IMR-90 (cell line): ENCODE measurements at regions not wholly inside any gene's neighbourhood (a gene's known extent, or its start where the extent isn't known, plus 50 kb on each side); places are given as distances from the start of the nearest gene placed in this dataset.

Experiments used
- ATAC-seq: fragments of 200-7000 bp; cut with Tn5 transposase; 2 replicates; pipeline ENCODE4 v1.9.1; 2020; ENCODE audit warnings: low read depth, mild to moderate bottlenecking, moderate library complexity
- BruUV-seq: library from RNA; stranded (reverse); fragments of 400-500 nt; replicated peaks from 2 replicates; lab custom pipeline; 2021; lab: Mats Ljungman, UMichigan
- CTCF ChIA-PET: fragments of 300-600 bp; formaldehyde crosslinking; extraction: SDS; loops from one replicate; lab custom pipeline; 2021; ENCODE audit warnings: antibody characterized with exemption; lab: Yijun Ruan, JAX
- POLR2A ChIA-PET: fragments of 300-600 bp; sonication (Branson Sonifier 250); formaldehyde crosslinking; loops from one replicate; lab custom pipeline; 2022; ENCODE audit warnings: antibody characterized with exemption; ENCODE audit not compliant: unreplicated experiment; lab: Charles Lee
- DNase-seq: peaks from one replicate; pipeline ENCODE4 v3.0.0; 2013
- H2AFZ ChIP-seq: replicated peaks from 2 replicates; pipeline ENCODE3; 2013; ENCODE audit warnings: low read length, mild to moderate bottlenecking; ENCODE audit not compliant: poor library complexity
- H2AK5ac ChIP-seq: 2 replicates; pipeline ENCODE4 v1.6.1; 2013; ENCODE audit warnings: low read depth, low read length, inconsistent platforms
- H2AK9ac ChIP-seq: replicated peaks from 2 replicates; pipeline ENCODE3; 2013; ENCODE audit warnings: mild to moderate bottlenecking, low read depth, low read length, moderate library complexity; ENCODE audit not compliant: poor library complexity
- H2BK120ac ChIP-seq: 2 replicates; pipeline ENCODE4 v1.6.1; 2013; ENCODE audit warnings: low read depth, low read length, inconsistent platforms
- H2BK15ac ChIP-seq: 3 replicates; pipeline ENCODE4 v1.6.1; 2013; ENCODE audit warnings: low read depth, low read length, inconsistent platforms
- H2BK20ac ChIP-seq: 2 replicates; pipeline ENCODE4 v1.6.1; 2013; ENCODE audit warnings: low read depth, mild to moderate bottlenecking, inconsistent platforms, low read length, moderate library complexity
- H2BK5ac ChIP-seq: 2 replicates; pipeline ENCODE4 v1.6.1; 2013; ENCODE audit warnings: mild to moderate bottlenecking, low read depth, low read length, inconsistent platforms; ENCODE audit not compliant: poor library complexity, severe bottlenecking
- H3K14ac ChIP-seq: replicated peaks from 2 replicates; pipeline ENCODE4 v1.6.1; 2013; ENCODE audit warnings: low read depth, low read length, inconsistent platforms
- H3K18ac ChIP-seq: 2 replicates; pipeline ENCODE4 v1.6.1; 2013; ENCODE audit warnings: low read depth, low read length, control low read depth
- H3K23ac ChIP-seq: 2 replicates; pipeline ENCODE4 v1.6.1; 2013; ENCODE audit warnings: low read depth, low read length, inconsistent platforms
- H3K27ac ChIP-seq: 2 replicates; pipeline ENCODE4 v1.5.1; 2013; ENCODE audit warnings: mild to moderate bottlenecking, control low read depth, low read length; ENCODE audit not compliant: insufficient read depth
- H3K27me3 ChIP-seq: 2 replicates; pipeline ENCODE4 v1.6.1; 2013; ENCODE audit warnings: low read length; ENCODE audit not compliant: control insufficient read depth, insufficient read depth
- H3K36me3 ChIP-seq: 2 replicates; pipeline ENCODE4 v1.6.1; 2013; ENCODE audit warnings: low read length, mixed read lengths; ENCODE audit not compliant: control insufficient read depth, insufficient read depth
- H3K4ac ChIP-seq: 2 replicates; pipeline ENCODE4 v1.6.1; 2013; ENCODE audit warnings: low read depth, low read length, inconsistent platforms
- H3K4me1 ChIP-seq: 2 replicates; pipeline ENCODE4 v1.6.1; 2013; ENCODE audit warnings: low read length, mixed read lengths; ENCODE audit not compliant: control insufficient read depth, insufficient read depth
- H3K4me2 ChIP-seq: 2 replicates; pipeline ENCODE4 v1.6.1; 2013; ENCODE audit warnings: low read depth, mild to moderate bottlenecking, control low read depth, low read length, moderate library complexity
- H3K4me3 ChIP-seq: 2 replicates; pipeline ENCODE4 v1.5.1; 2013; ENCODE audit warnings: low read depth, mild to moderate bottlenecking, control low read depth, low read length, moderate library complexity; ENCODE audit not compliant: insufficient read depth
- H3K56ac ChIP-seq: 2 replicates; pipeline ENCODE4 v1.6.1; 2013; ENCODE audit warnings: low read length, inconsistent platforms; ENCODE audit not compliant: insufficient read depth; ENCODE audit errors: extremely low read depth
- H3K79me1 ChIP-seq, 2 experiments: 2 replicates each; pipeline ENCODE4 v1.6.1; 2013; ENCODE audit warnings: low read length in 2 of 2, inconsistent platforms in 1 of 2, low read depth in 1 of 2
- H3K9ac ChIP-seq: 2 replicates; pipeline ENCODE4 v1.6.1; 2013; ENCODE audit warnings: low read depth, low read length, control low read depth
- H3K9me1 ChIP-seq: 2 replicates; pipeline ENCODE4 v1.6.1; 2013; ENCODE audit warnings: low read length, inconsistent platforms; ENCODE audit not compliant: insufficient read depth
- H3K9me3 ChIP-seq: 2 replicates; pipeline ENCODE4 v1.6.1; 2013; ENCODE audit warnings: low read length; ENCODE audit not compliant: control insufficient read depth, insufficient read depth
- H4K20me1 ChIP-seq: 2 replicates; pipeline ENCODE4 v1.6.1; 2013; ENCODE audit warnings: low read length, inconsistent platforms; ENCODE audit not compliant: insufficient read depth
- H4K5ac ChIP-seq: 2 replicates; pipeline ENCODE4 v1.6.1; 2013; ENCODE audit warnings: mild to moderate bottlenecking, low read depth, low read length, control low read depth
- H4K8ac ChIP-seq, 2 experiments: 2 replicates each; pipeline ENCODE4 v1.6.1; 2013; ENCODE audit warnings: low read depth in 2 of 2, low read length in 2 of 2, control low read depth in 1 of 2, inconsistent platforms in 1 of 2
- H4K91ac ChIP-seq: 2 replicates; pipeline ENCODE4 v1.6.1; 2013; ENCODE audit warnings: low read depth, low read length, inconsistent platforms; ENCODE audit not compliant: insufficient read depth
- MAFK ChIP-seq: IDR thresholded peaks from 2 replicates; pipeline ENCODE4 v1.6.1; 2012; ENCODE audit warnings: low read depth, low read length, improper control_type of control experiment
- POLR2A ChIP-seq: IDR thresholded peaks from 2 replicates; pipeline ENCODE4 v1.6.1; 2012; ENCODE audit warnings: mild to moderate bottlenecking, low read depth, low read length
- RCOR1 ChIP-seq: IDR thresholded peaks from 2 replicates; pipeline ENCODE4 v1.6.1; 2012; ENCODE audit warnings: mild to moderate bottlenecking, low read length, improper control_type of control experiment; ENCODE audit not compliant: insufficient replicate concordance
- WGBS, 2 experiments: methylation state at CpG; one replicate each; pipeline versions ENCODE4 v1.1.5 to v1.1.7; 2013; ENCODE audit warnings: missing lambda C conversion rate in 2 of 2; ENCODE audit not compliant: insufficient read length in 1 of 2; ENCODE audit errors: extremely low coverage in 2 of 2; 5-methylcytosine and 5-hydroxymethylcytosine counted together
- dilution Hi-C: fragments of 300-500 bp; cut with HindIII; formaldehyde crosslinking; loops from one replicate; pipeline ENCODE4 v1.14.3; 2018; ENCODE audit warnings: low sequenced_read_pairs; ENCODE audit not compliant: unreplicated experiment
- in situ Hi-C: fragments of 300-500 bp; cut with MboI; formaldehyde crosslinking; loops from 3 replicates; pipeline ENCODE4 v1.14.3; 2019; ENCODE audit warnings: low sequenced_read_pairs, inconsistent platforms, mixed read lengths
- intact Hi-C: fragments of 100-400 bp; cut with micrococcal nuclease; formaldehyde crosslinking; loops from 2 replicates; pipeline ENCODE4 v1.10.0; 2022

GRCh38 chr18:51382081-51382480, 184.6 kb upstream of the MEX3C start:
- H2AFZ ChIP-seq: no peak overlapping the region
- no peak for ATAC-seq
- in situ Hi-C loops (no loop called here), intact Hi-C loops (no loop called here), dilution Hi-C loops (no loop called here)
- H2AK5ac ChIP-seq: no peak overlapping the region
- H3K4me3 ChIP-seq: no peak overlapping the region
- DNase-seq: no peak
- no peaks in the 10 kb centered on the region for H3K9me1 ChIP-seq
- TF ChIP-seq MAFK: no peak
- no peak for TF ChIP-seq POLR2A
- TF ChIP-seq RCOR1: no peak
- no TSS peak for BruUV-seq
- no peak overlapping the region for H4K8ac ChIP-seq
- POLR2A ChIA-PET: no interaction called here
- H3K4ac ChIP-seq: no peak overlapping the region
- no peaks in the 10 kb centered on the region for H3K36me3 ChIP-seq
- H3K56ac ChIP-seq: no peak overlapping the region
- H2BK120ac ChIP-seq: no peak overlapping the region
- H3K79me1 ChIP-seq: no peaks in the 10 kb centered on the region
- WGBS, 2 experiments: no CpG with 5 or more reads among the region's 4 CpGs
- H3K4me1 ChIP-seq: no peaks in the 10 kb centered on the region
- H3K23ac ChIP-seq: no peak overlapping the region
- no peak overlapping the region for H4K91ac ChIP-seq
- H3K14ac ChIP-seq: no peak overlapping the region
- H3K4me2 ChIP-seq: no peak overlapping the region
- no peak overlapping the region for H2BK5ac ChIP-seq
- CTCF ChIA-PET: no interaction called here
- H3K9me3 ChIP-seq: peaks cover 7% of the 10 kb centered on the region
- H2BK20ac ChIP-seq: no peak overlapping the region
- no peak overlapping the region for H3K18ac ChIP-seq
- no peak overlapping the region for H2AK9ac ChIP-seq
- H3K27ac ChIP-seq: no peak overlapping the region
- H4K20me1 ChIP-seq: no peaks in the 10 kb centered on the region
- no peak overlapping the region for H4K5ac ChIP-seq
- no peaks in the 10 kb centered on the region for H3K27me3 ChIP-seq
- no peak overlapping the region for H3K9ac ChIP-seq
- H2BK15ac ChIP-seq: no peak overlapping the region
